NCI-H1048 (cell line): ENCODE measurements at regions not wholly inside any gene's neighbourhood (a gene's known extent, or its start where the extent isn't known, plus 50 kb on each side); places are given as distances from the start of the nearest gene placed in this dataset.
"Not testable (repeated sequence)": the region's sequence is repeated elsewhere in the genome, so short reads cannot be mapped to it uniquely, and the experiment has no call there.

ENCODE experiments used
- DNase-seq: peaks from one replicate; lab custom pipeline; 2025; lab: John Stamatoyannopoulos, UW

GRCh38 chr7:82701949-82702348 lies 258.4 kb upstream of the CACNA2D1 start:
- DNase-seq, result no peak

GRCh38 chr7:82700741-82701140 lies 257.2 kb upstream of the CACNA2D1 start:
- DNase-seq, result no peak

- DNase-seq, result no peak
Measured at GRCh38 chr7:82699773-82700186, 256.2 kb upstream of the CACNA2D1 start.

GRCh38 chr7:82697897-82698296 lies 254.3 kb upstream of the CACNA2D1 start:
- no peak for DNase-seq

GRCh38 chr7:82696631-82697030 lies 253.1 kb upstream of the CACNA2D1 start:
- DNase-seq, result no peak

GRCh38 chr7:82694022-82694421 lies 250.4 kb upstream of the CACNA2D1 start:
- no peak for DNase-seq

GRCh38 chr7:82690929-82691328 lies 247.4 kb upstream of the CACNA2D1 start:
- no peak for DNase-seq

- no peak for DNase-seq
Measured at GRCh38 chr7:82685214-82685613, 241.6 kb upstream of the CACNA2D1 start.

- DNase-seq, result no peak
Measured at GRCh38 chr7:82678716-82679115, 235.1 kb upstream of the CACNA2D1 start.

- no peak for DNase-seq
Measured at GRCh38 chr7:82678259-82678658, 234.7 kb upstream of the CACNA2D1 start.

- no peak for DNase-seq
Measured at GRCh38 chr7:82677493-82677892, 233.9 kb upstream of the CACNA2D1 start.

GRCh38 chr7:82676777-82677463 lies 233.3 kb upstream of the CACNA2D1 start:
- no peak for DNase-seq

GRCh38 chr7:82675396-82675795 lies 231.8 kb upstream of the CACNA2D1 start:
- DNase-seq, result no peak

GRCh38 chr7:82674268-82674667 lies 230.7 kb upstream of the CACNA2D1 start:
- DNase-seq, result no peak

- DNase-seq, result no peak
Measured at GRCh38 chr7:82672078-82672477, 228.5 kb upstream of the CACNA2D1 start.

GRCh38 chr7:82669141-82669540 lies 225.6 kb upstream of the CACNA2D1 start:
- DNase-seq, result no peak

GRCh38 chr7:82668676-82669075 lies 225.1 kb upstream of the CACNA2D1 start:
- DNase-seq, result no peak

GRCh38 chr7:82665966-82666507 lies 222.5 kb upstream of the CACNA2D1 start:
- no peak for DNase-seq

- DNase-seq, result no peak
Measured at GRCh38 chr7:82655965-82656364, 212.4 kb upstream of the CACNA2D1 start.

GRCh38 chr7:82650095-82650494 lies 206.5 kb upstream of the CACNA2D1 start:
- DNase-seq, result not testable (repeated sequence)

- no peak for DNase-seq
Measured at GRCh38 chr7:82633592-82633991, 190.0 kb upstream of the CACNA2D1 start.

- DNase-seq, result no peak
Measured at GRCh38 chr7:82631998-82632397, 188.4 kb upstream of the CACNA2D1 start.

- no peak for DNase-seq
Measured at GRCh38 chr7:82629583-82629982, 186.0 kb upstream of the CACNA2D1 start.

- no peak for DNase-seq
Measured at GRCh38 chr7:82625377-82625776, 181.8 kb upstream of the CACNA2D1 start.
